ENCODE measurements at regions not wholly inside any gene's neighbourhood (a gene's known extent, or its start where the extent isn't known, plus 50 kb on each side); places are given as distances from the start of the nearest gene placed in this dataset.
A peak's percentile ranks its signal among the peaks of the same experiment; 100 is the strongest.

DNA sequence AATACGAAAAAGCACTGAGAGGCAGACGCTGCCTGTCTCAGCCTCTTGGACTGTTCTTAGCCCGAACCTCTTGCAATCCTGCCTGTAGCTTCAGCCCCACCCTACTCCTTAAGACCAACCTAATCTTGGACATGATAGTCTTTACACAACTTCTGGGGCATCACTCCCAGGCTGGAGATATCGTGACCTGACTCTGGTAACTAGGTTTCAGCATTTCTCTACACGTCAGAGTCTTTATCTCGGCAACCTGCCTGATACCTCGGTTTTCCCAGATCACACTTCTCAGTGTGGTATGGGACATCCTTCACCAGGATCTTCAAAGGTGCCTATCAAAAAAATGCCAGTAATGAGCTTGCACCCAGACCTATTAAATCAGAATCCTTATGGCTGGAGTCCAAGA lies 590.2 kb upstream of the KCNMB2 start:
- H3K27ac ChIP-seq, result no peak overlapping the region
- no peaks in the 10 kb centered on the region for H3K4me1 ChIP-seq
- WGBS, 2 donors, result 88 to 94% methylated on average over 7 of the region's 7 CpGs
- no peak overlapping the region for H3K4me3 ChIP-seq
- no peak for ATAC-seq
- DNase-seq, result no peak
- H3K27me3 ChIP-seq, result no peaks in the 10 kb centered on the region
- intact Hi-C loops (cut with DNase I), result no loop called here
- no peaks in the 10 kb centered on the region for H3K36me3 ChIP-seq
- no peaks in the 10 kb centered on the region for H3K9me3 ChIP-seq
- FAIRE-seq, result no peak
- TF ChIP-seq, protein P1, sequence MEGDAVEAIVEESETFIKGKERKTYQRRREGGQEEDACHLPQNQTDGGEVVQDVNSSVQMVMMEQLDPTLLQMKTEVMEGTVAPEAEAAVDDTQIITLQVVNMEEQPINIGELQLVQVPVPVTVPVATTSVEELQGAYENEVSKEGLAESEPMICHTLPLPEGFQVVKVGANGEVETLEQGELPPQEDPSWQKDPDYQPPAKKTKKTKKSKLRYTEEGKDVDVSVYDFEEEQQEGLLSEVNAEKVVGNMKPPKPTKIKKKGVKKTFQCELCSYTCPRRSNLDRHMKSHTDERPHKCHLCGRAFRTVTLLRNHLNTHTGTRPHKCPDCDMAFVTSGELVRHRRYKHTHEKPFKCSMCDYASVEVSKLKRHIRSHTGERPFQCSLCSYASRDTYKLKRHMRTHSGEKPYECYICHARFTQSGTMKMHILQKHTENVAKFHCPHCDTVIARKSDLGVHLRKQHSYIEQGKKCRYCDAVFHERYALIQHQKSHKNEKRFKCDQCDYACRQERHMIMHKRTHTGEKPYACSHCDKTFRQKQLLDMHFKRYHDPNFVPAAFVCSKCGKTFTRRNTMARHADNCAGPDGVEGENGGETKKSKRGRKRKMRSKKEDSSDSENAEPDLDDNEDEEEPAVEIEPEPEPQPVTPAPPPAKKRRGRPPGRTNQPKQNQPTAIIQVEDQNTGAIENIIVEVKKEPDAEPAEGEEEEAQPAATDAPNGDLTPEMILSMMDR (IDR thresholded peaks at IDR 0.05), result no peak

DNA sequence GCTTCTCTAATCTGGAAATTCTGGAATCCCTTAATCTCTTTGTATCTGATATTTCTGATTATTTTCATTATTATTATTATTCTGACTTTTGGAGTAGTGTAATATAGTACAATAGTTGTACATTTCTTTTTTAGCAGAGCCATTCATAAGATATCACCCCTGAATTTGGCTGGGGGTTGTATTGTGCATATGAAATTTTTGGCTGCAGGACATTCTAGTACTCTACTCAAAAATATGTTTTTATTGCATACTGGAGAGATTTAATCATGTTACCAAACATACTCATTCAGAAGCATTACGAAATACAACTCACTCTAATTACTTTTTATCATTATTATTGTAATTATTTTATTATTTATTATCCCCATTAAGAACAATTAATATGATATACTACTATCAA lies 589.7 kb upstream of the KCNMB2 start:
- FAIRE-seq, result no peak
- intact Hi-C loops (cut with DNase I), result no loop called here

DNA sequence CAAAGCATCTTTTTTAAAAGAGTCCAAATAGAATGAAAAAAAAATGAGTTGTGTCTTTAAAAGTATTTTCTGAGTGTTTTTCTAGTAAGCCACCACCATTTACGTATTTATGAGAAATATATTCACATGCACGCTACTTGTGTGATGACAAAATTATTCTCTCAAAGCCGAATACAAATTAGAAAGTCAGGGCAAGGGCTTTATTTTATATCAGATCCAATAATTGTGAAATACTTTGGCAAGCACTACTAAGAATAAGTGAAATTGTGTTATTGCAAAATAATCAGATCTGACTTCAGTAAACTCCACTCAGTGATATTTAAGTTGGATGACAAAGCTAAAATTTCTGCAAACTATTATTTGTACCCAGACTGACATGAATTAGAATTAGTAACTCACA lies 589.3 kb upstream of the KCNMB2 start:
- FAIRE-seq (peak; percentile 53), DNase-seq (no peak), ATAC-seq (no peak)
- TF ChIP-seq, protein P1 (IDR thresholded peaks at IDR 0.05), result no peak
- Histone ChIP-seq H3K27me3 (no peaks in the 10 kb centered on the region), H3K27ac (no peak overlapping the region), H3K36me3 (no peaks in the 10 kb centered on the region), H3K4me1 (no peaks in the 10 kb centered on the region), H3K4me3 (no peak overlapping the region), H3K9me3 (no peaks in the 10 kb centered on the region)
- intact Hi-C loops (cut with DNase I), result no loop called here
- 62 to 74% methylated on average over 3 of the region's 3 CpGs for WGBS, 2 donors

More for the DNA sequence above, 589.7 kb upstream of the KCNMB2 start:
- H3K9me3 ChIP-seq, result no peaks in the 10 kb centered on the region
- H3K4me1 ChIP-seq, result no peaks in the 10 kb centered on the region
- no peak for DNase-seq
- H3K4me3 ChIP-seq, result no peak overlapping the region
- no peak overlapping the region for H3K27ac ChIP-seq
- TF ChIP-seq, protein P1 (IDR thresholded peaks at IDR 0.05), result no peak
- WGBS, 2 donors, result 81 to 82% methylated on average over 1 of the region's 1 CpG
- no peaks in the 10 kb centered on the region for H3K27me3 ChIP-seq
- no peak for ATAC-seq
- H3K36me3 ChIP-seq, result no peaks in the 10 kb centered on the region

DNA sequence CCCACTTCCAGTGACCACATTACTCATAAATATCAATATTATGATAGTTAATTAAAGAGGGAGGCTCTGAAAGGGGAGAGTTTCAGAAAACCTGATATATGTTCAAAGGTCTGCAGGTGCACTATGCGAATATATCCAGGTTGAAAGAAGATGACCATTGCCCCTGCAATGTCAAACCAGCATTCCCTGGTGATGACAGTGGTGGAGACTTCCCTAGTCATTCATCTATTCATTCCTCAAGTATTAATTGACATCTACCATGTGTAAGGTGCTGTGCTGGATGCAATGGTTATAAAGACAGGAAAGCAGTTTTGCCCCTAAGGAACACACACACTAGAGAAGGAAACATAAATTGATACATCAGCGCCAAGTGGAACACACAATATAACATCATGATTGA lies 588.3 kb upstream of the KCNMB2 start:
- Histone ChIP-seq H3K9me3 (no peaks in the 10 kb centered on the region), H3K27me3 (no peaks in the 10 kb centered on the region), H3K36me3 (no peaks in the 10 kb centered on the region), H3K27ac (no peak overlapping the region), H3K4me3 (no peak overlapping the region), H3K4me1 (no peaks in the 10 kb centered on the region)
- DNase-seq (no peak), ATAC-seq (no peak), FAIRE-seq (no peak)
- intact Hi-C loops (cut with DNase I), result no loop called here
- 84 to 90% methylated on average over 2 of the region's 2 CpGs for WGBS, 2 donors
- TF ChIP-seq, protein P1 (IDR thresholded peaks at IDR 0.05), result no peak

DNA sequence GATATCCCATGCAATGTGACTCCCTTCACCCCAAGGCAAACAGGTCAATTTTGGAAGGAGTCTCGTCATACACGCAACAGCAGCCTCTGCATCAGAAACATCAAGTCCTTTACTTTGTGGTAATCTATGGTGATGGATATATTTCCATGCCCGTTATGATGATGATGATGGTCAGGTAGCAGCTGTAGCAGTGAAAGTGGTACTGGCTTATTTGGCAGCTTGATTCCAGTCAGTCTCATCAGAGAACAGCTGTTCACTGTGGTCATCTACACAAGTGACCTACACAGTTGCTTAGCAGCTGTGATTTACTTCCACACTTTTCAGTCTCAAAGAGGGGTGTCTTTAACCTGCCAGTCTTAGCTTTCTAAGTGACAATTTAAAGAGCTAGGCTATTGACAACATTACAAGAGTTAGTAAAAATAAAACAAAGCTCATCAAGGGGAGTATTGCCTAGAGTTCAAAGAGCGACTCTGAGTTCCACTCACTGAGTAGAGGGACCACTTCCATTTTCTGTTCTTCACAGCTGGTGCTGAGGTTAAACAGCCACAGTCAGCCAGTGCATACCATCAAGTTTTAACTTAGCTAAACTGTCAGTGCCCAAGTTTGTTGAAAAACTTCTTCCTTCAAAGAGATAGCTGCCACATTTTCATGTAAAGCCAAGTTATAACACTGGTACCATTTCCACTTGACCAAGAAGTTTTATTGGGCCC lies 587.4 kb upstream of the KCNMB2 start:
- intact Hi-C loops (cut with DNase I), result no loop called here
- H3K27me3 ChIP-seq, result no peaks in the 10 kb centered on the region
- DNase-seq, result no peak
- no peaks in the 10 kb centered on the region for H3K36me3 ChIP-seq
- ATAC-seq, result no peak
- no peak for FAIRE-seq
- TF ChIP-seq, protein P1 (IDR thresholded peaks at IDR 0.05), result no peak
- H3K4me3 ChIP-seq, result no peak overlapping the region
- H3K27ac ChIP-seq, result no peak overlapping the region
- no peaks in the 10 kb centered on the region for H3K4me1 ChIP-seq
- WGBS, 2 donors, result 88 to 91% methylated on average over 4 of the region's 4 CpGs
- H3K9me3 ChIP-seq, result no peaks in the 10 kb centered on the region

Data from pancreas (tissue), 10 donors.